Panc1 (cell line): ENCODE measurements at regions not wholly inside any gene's neighbourhood (a gene's known extent, or its start where the extent isn't known, plus 50 kb on each side); places are given as distances from the start of the nearest gene placed in this dataset.

Source experiments
- ATAC-seq: fragments of 200-7000 bp; cut with Tn5 transposase; 2 replicates; pipeline ENCODE4 v1.9.1; 2020; ENCODE audit warnings: mild to moderate bottlenecking, moderate library complexity
- BruUV-seq: library from RNA; stranded (reverse); fragments of 400-500 nt; replicated peaks from 2 replicates; lab custom pipeline; 2021; lab: Mats Ljungman, UMichigan
- CTCF ChIA-PET: fragments of 300-600 bp; sonication (Branson Sonifier 250); formaldehyde crosslinking; loops from one replicate; lab custom pipeline; 2022; ENCODE audit warnings: antibody characterized with exemption; lab: Charles Lee
- POLR2A ChIA-PET: fragments of 300-600 bp; sonication (Branson Sonifier 250); formaldehyde crosslinking; loops from one replicate; lab custom pipeline; 2022; ENCODE audit warnings: antibody characterized with exemption; lab: Charles Lee
- DNase-seq: peaks from one replicate; pipeline ENCODE4 v3.0.0-alpha.2; 2010; ENCODE audit warnings: low read depth, low spot score
- H3K27ac ChIP-seq: 2 replicates; pipeline ENCODE4 v1.5.1; 2011; ENCODE audit warnings: mild to moderate bottlenecking, low read length, inconsistent platforms
- H3K27me3 ChIP-seq: fragments of 200-500 bp; sonication (Bioruptor generic); 2 replicates; pipeline ENCODE4 v1.6.0; 2014; ENCODE audit warnings: low read length, inconsistent platforms; ENCODE audit not compliant: control insufficient read depth, insufficient read depth
- H3K36me3 ChIP-seq: fragments of 200-500 bp; sonication (Bioruptor generic); 2 replicates; pipeline ENCODE4 v1.5.1; 2014; ENCODE audit warnings: inconsistent platforms, mild to moderate bottlenecking, low read length, moderate library complexity; ENCODE audit not compliant: control insufficient read depth, insufficient read depth
- H3K4me1 ChIP-seq: 2 replicates; pipeline ENCODE4 v1.5.1; 2011; ENCODE audit warnings: inconsistent platforms, mild to moderate bottlenecking, low read length, moderate library complexity; ENCODE audit not compliant: control insufficient read depth, insufficient read depth
- H3K4me3 ChIP-seq, 2 experiments: 2 replicates each; pipeline ENCODE4 v1.5.1; 2011 to 2012; ENCODE audit warnings: low read depth in 2 of 2, low read length in 2 of 2, mild to moderate bottlenecking in 2 of 2, inconsistent platforms in 1 of 2, moderate library complexity in 1 of 2
- H3K9me3 ChIP-seq: fragments of 200-500 bp; sonication (Bioruptor generic); 2 replicates; pipeline ENCODE4 v1.5.1; 2014; ENCODE audit warnings: low read depth, mild to moderate bottlenecking, inconsistent platforms, low read length, moderate library complexity; ENCODE audit not compliant: control insufficient read depth, insufficient read depth
- CTCF ChIP-seq: fragments of 450-650 bp; IDR thresholded peaks from 2 replicates; pipeline ENCODE4 v1.5.1; 2017; ENCODE audit warnings: mild to moderate bottlenecking
- POLR2AphosphoS5 ChIP-seq: IDR thresholded peaks from 2 replicates; pipeline ENCODE4 v1.6.1; 2012; ENCODE audit warnings: mild to moderate bottlenecking, low read depth, low read length, moderate library complexity
- REST ChIP-seq, 2 experiments: IDR thresholded peaks; 2 replicates each; pipeline ENCODE4 v1.6.1; 2011 to 2012; ENCODE audit warnings: low read depth in 2 of 2, control low read depth in 1 of 2, low read length in 1 of 2, mild to moderate bottlenecking in 1 of 2, moderate library complexity in 1 of 2; ENCODE audit not compliant: insufficient read depth in 1 of 2
- SIN3A ChIP-seq: IDR thresholded peaks from 2 replicates; pipeline ENCODE4 v1.6.1; 2012; ENCODE audit warnings: low read depth, mild to moderate bottlenecking, low read length, moderate library complexity, borderline replicate concordance; ENCODE audit not compliant: insufficient read depth
- TCF7L2 ChIP-seq: IDR thresholded peaks from 2 replicates; pipeline ENCODE4 v1.6.1; 2011; ENCODE audit warnings: mild to moderate bottlenecking, low read depth, low read length, inconsistent platforms
- in situ Hi-C: cut with HindIII; loops from 2 replicates; pipeline ENCODE4 v1.10.0; 2016; ENCODE audit warnings: low sequenced_read_pairs, low pct_unique_long_range_greater_than_20kb
- intact Hi-C: fragments of 100-400 bp; cut with micrococcal nuclease; formaldehyde crosslinking; loops from one replicate; pipeline ENCODE4 v1.10.0; 2022; ENCODE audit not compliant: unreplicated experiment

GRCh38 chr4:132958457-132959263 is 190.4 kb upstream of the PCDH10 start:
- H3K36me3 ChIP-seq = no peaks in the 10 kb centered on the region
- POLR2A ChIA-PET = no interaction called here
- H3K4me3 ChIP-seq = no peak overlapping the region
- H3K9me3 ChIP-seq = no peaks in the 10 kb centered on the region
- DNase-seq (no peak), ATAC-seq (no peak)
- no TSS peak for BruUV-seq
- no peaks in the 10 kb centered on the region for H3K4me1 ChIP-seq
- no peak overlapping the region for H3K27ac ChIP-seq
- CTCF ChIA-PET = no interaction called here
- TF ChIP-seq SIN3A (no peak), CTCF (no peak), REST (IDR thresholded peaks at IDR 0.05; ENCODE audit: insufficient read depth in 1 of 2, low read depth in 2 of 2, low read length in 1 of 2) (no peak), TCF7L2 (no peak), POLR2AphosphoS5 (no peak)
- in situ Hi-C loops = no loop called here
- intact Hi-C loops = no loop called here
- H3K27me3 ChIP-seq = no peaks in the 10 kb centered on the region

- Histone ChIP-seq H3K27me3 (no peaks in the 10 kb centered on the region), H3K36me3 (no peaks in the 10 kb centered on the region), H3K9me3 (no peaks in the 10 kb centered on the region), H3K4me3 (no peak overlapping the region), H3K27ac (no peak overlapping the region), H3K4me1 (no peaks in the 10 kb centered on the region)
- CTCF ChIA-PET = no interaction called here
- no peak for TF ChIP-seq TCF7L2
- TF ChIP-seq SIN3A = no peak
- TF ChIP-seq REST (IDR thresholded peaks at IDR 0.05; ENCODE audit: insufficient read depth in 1 of 2, low read depth in 2 of 2, low read length in 1 of 2) = no peak
- TF ChIP-seq CTCF = no peak
- no peak for TF ChIP-seq POLR2AphosphoS5
- DNase-seq = no peak
- POLR2A ChIA-PET = no interaction called here
- no TSS peak for BruUV-seq
- ATAC-seq = no peak
- in situ Hi-C loops = no loop called here
- intact Hi-C loops = no loop called here
Measured at GRCh38 chr4:132981611-132982010, 167.5 kb upstream of the PCDH10 start.
